OCI-LY7 (cell line): ENCODE measurements at regions not wholly inside any gene's neighbourhood (a gene's known extent, or its start where the extent isn't known, plus 50 kb on each side); places are given as distances from the start of the nearest gene placed in this dataset.
A peak's percentile ranks its signal among the peaks of the same experiment; 100 is the strongest.

Experiments used
- BruUV-seq: library from RNA; stranded (reverse); fragments of 400-500 nt; replicated peaks from 2 replicates; lab custom pipeline; 2021; lab: Mats Ljungman, UMichigan
- CTCF ChIA-PET: fragments of 300-600 bp; sonication (Branson Sonifier 250); formaldehyde crosslinking; loops from one replicate; lab custom pipeline; 2022; ENCODE audit warnings: antibody characterized with exemption; ENCODE audit not compliant: unreplicated experiment; lab: Charles Lee
- POLR2A ChIA-PET: fragments of 300-600 bp; sonication (Branson Sonifier 250); formaldehyde crosslinking; loops from one replicate; lab custom pipeline; 2022; ENCODE audit warnings: antibody characterized with exemption; lab: Charles Lee
- DNase-seq: peaks from one replicate; pipeline ENCODE4 v3.0.0-alpha.2; 2015; ENCODE audit warnings: low spot score
- H2AFZ ChIP-seq: fragments of 200-600 bp; sonication (generic), shearing (Covaris generic); 2 replicates; pipeline ENCODE4 v1.6.1; 2014; ENCODE audit warnings: mild to moderate bottlenecking, antibody characterized with exemption, low read length, moderate library complexity
- H3K27ac ChIP-seq: fragments of 200-600 bp; sonication (generic); 2 replicates; pipeline ENCODE4 v1.5.1; 2014; ENCODE audit warnings: mixed run types, low read depth, mild to moderate bottlenecking, moderate library complexity, low read length, inconsistent platforms; ENCODE audit not compliant: poor library complexity, severe bottlenecking
- H3K36me3 ChIP-seq: fragments of 200-600 bp; sonication (generic); 2 replicates; pipeline ENCODE4 v1.6.1; 2014; ENCODE audit warnings: mild to moderate bottlenecking, antibody characterized with exemption, low read length, moderate library complexity, mixed read lengths; ENCODE audit not compliant: insufficient read depth
- H3K4me1 ChIP-seq: fragments of 200-600 bp; sonication (generic); 2 replicates; pipeline ENCODE4 v1.5.1; 2014; ENCODE audit warnings: mild to moderate bottlenecking, low read length; ENCODE audit not compliant: insufficient read depth, poor library complexity, severe bottlenecking
- H3K4me2 ChIP-seq: fragments of 200-600 bp; sonication (generic); 2 replicates; pipeline ENCODE4 v1.6.1; 2014; ENCODE audit warnings: mild to moderate bottlenecking, low read length
- H3K4me3 ChIP-seq: fragments of 200-600 bp; sonication (generic); 2 replicates; pipeline ENCODE4 v1.5.1; 2014; ENCODE audit warnings: mild to moderate bottlenecking, low read depth, low read length; ENCODE audit not compliant: poor library complexity, severe bottlenecking
- H3K79me2 ChIP-seq: fragments of 200-600 bp; sonication (generic); 2 replicates; pipeline ENCODE4 v1.6.1; 2016; ENCODE audit warnings: low read depth, mild to moderate bottlenecking, low read length, moderate library complexity, mixed read lengths; ENCODE audit not compliant: insufficient read depth
- H3K9me2 ChIP-seq: fragments of 200-600 bp; sonication (generic); 2 replicates; pipeline ENCODE4 v1.6.1; 2016; ENCODE audit warnings: mild to moderate bottlenecking, low read length, mixed read lengths; ENCODE audit not compliant: insufficient read depth
- H3K9me3 ChIP-seq: fragments of 200-600 bp; sonication (generic); 2 replicates; pipeline ENCODE4 v1.6.1; 2014; ENCODE audit warnings: mild to moderate bottlenecking, mixed run types, low read length, mixed read lengths
- H4K20me1 ChIP-seq: fragments of 200-600 bp; sonication (generic); 2 replicates; pipeline ENCODE4 v1.6.1; 2014; ENCODE audit warnings: mild to moderate bottlenecking, antibody characterized with exemption, low read length, moderate library complexity, mixed read lengths; ENCODE audit not compliant: insufficient read depth
- EZH2phosphoT487 ChIP-seq: fragments of 200-600 bp; sonication (generic); IDR thresholded peaks from 2 replicates; pipeline ENCODE4 v1.6.1; 2018; ENCODE audit warnings: low read depth, borderline replicate concordance, mild to moderate bottlenecking, mixed run types, antibody characterized with exemption, low read length, moderate library complexity, mixed read lengths
- intact Hi-C: fragments of 100-400 bp; cut with micrococcal nuclease; formaldehyde crosslinking; loops from one replicate; pipeline ENCODE4 v1.10.0; 2022; ENCODE audit not compliant: unreplicated experiment
- TF ChIP-seq, protein P1 (sequence below): fragments of 200-600 bp; sonication (generic); conservative IDR thresholded peaks from 2 replicates; pipeline ENCODE4 v1.5.1; 2014; ENCODE audit warnings: mild to moderate bottlenecking, antibody characterized with exemption, low read length, moderate library complexity, mixed read lengths

DNA sequence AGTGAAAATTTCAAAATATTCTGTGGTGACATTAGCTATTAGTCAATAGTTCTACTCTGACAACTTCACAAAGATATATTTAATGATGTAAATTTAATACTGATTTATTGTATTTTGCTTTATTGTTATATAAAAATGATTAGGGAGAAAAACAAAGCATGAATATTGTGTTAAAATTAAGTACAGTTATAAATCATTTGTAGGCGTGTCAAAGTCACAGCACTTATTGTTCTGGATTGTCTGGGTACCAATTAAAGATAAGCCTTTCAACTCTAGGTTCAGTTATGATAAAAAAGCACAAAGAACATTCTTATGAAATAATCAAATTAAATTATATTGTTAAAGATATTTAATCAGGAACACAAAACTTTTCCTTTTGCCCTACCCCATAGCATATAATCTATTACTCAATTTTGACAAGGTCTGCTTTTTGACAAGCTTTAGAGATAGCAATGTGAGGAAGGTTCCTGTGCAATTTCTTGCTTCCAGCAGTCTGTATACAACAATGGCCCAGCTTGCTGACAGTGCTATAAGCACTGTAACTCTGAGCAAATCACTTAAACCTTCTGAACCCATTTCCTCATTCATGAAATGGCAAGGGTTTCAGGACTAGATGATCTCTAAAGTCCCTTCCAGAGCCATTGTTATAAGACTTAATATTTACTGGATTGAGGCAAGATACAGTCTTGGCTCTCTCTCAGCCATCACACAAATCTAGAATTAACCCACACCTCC, 910.3 kb upstream of the LCORL start:
- DNase-seq = no peak
- intact Hi-C loops = no loop called here
- no peaks in the 10 kb centered on the region for H3K9me2 ChIP-seq
- TF ChIP-seq EZH2phosphoT487 = no peak
- TF ChIP-seq, protein P1, sequence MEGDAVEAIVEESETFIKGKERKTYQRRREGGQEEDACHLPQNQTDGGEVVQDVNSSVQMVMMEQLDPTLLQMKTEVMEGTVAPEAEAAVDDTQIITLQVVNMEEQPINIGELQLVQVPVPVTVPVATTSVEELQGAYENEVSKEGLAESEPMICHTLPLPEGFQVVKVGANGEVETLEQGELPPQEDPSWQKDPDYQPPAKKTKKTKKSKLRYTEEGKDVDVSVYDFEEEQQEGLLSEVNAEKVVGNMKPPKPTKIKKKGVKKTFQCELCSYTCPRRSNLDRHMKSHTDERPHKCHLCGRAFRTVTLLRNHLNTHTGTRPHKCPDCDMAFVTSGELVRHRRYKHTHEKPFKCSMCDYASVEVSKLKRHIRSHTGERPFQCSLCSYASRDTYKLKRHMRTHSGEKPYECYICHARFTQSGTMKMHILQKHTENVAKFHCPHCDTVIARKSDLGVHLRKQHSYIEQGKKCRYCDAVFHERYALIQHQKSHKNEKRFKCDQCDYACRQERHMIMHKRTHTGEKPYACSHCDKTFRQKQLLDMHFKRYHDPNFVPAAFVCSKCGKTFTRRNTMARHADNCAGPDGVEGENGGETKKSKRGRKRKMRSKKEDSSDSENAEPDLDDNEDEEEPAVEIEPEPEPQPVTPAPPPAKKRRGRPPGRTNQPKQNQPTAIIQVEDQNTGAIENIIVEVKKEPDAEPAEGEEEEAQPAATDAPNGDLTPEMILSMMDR = no peak
- H3K4me3 ChIP-seq = no peak overlapping the region
- BruUV-seq = no TSS peak
- H3K9me3 ChIP-seq = peaks cover 30% of the 10 kb centered on the region; the same call in 1 of the 2 replicates
- H3K27ac ChIP-seq = no peak overlapping the region
- POLR2A ChIA-PET = interaction anchor here (1.1 to 2.0 kb wide), 2 partner anchors 32 to 49 kb away, joined by 4 to 7 read pairs; no protein-coding TSS in a partner anchor
- H2AFZ ChIP-seq = peak overlapping the region; percentile 25; the same call in 1 of the 2 replicates
- peaks cover 22% of the 10 kb centered on the region for H3K4me1 ChIP-seq
- CTCF ChIA-PET = interaction anchor here (1.1 kb wide), 1 partner anchor 23 kb away, joined by 3 read pairs; no protein-coding TSS in a partner anchor
- no peaks in the 10 kb centered on the region for H4K20me1 ChIP-seq
- H3K36me3 ChIP-seq = no peaks in the 10 kb centered on the region; the same call in 1 of the 2 replicates
- H3K4me2 ChIP-seq = no peak overlapping the region
- H3K79me2 ChIP-seq = no peaks in the 10 kb centered on the region

DNA sequence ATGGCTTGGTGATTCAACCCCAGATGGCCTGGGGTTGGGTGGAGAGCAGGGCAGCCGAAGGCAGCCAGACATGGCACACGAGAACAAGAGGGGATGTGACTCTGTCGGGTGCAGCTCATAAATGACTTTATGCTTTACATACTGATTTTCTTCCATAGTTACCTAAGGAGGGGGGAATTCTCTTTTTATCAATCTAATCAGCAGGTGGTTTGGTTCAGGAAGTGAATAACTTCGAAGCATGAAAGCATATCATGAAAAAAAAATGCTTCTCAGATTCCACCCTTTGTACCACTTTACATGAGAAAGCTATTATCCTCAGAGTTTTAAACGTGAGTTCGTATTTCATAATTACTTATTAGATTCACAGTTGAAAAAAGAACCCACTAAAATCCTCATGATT, 908.9 kb upstream of the LCORL start:
- H3K79me2 ChIP-seq = no peaks in the 10 kb centered on the region
- no peak overlapping the region for H3K27ac ChIP-seq
- ChIA-PET CTCF (no interaction called here), POLR2A (no interaction called here)
- TF ChIP-seq, protein P1 = no peak
- no peak for TF ChIP-seq EZH2phosphoT487
- BruUV-seq = no TSS peak
- H4K20me1 ChIP-seq = no peaks in the 10 kb centered on the region
- peaks cover 36% of the 10 kb centered on the region; the same call in 1 of the 2 replicates for H3K9me3 ChIP-seq
- H3K4me3 ChIP-seq = no peak overlapping the region
- peaks cover 7% of the 10 kb centered on the region; the same call in 1 of the 2 replicates for H3K36me3 ChIP-seq
- intact Hi-C loops = no loop called here
- H3K4me1 ChIP-seq = peaks cover 22% of the 10 kb centered on the region
- no peak for DNase-seq
- H3K9me2 ChIP-seq = no peaks in the 10 kb centered on the region
- H3K4me2 ChIP-seq = no peak overlapping the region
- 0 out of 2 replicates have a peak overlapping the region, but pooled peaks have one; percentile 15 for H2AFZ ChIP-seq
